ENCODE measurements at regions not wholly inside any gene's neighbourhood (a gene's known extent, or its start where the extent isn't known, plus 50 kb on each side); places are given as distances from the start of the nearest gene placed in this dataset.

GRCh38 chr13:106326751-106327150, 208.7 kb downstream of the EFNB2 start (continued):
- no peak for TF ChIP-seq MAX (IDR thresholded peaks at IDR 0.05)
- no peak for TF ChIP-seq CBX3 (IDR thresholded peaks at IDR 0.05; ENCODE audit: low read depth)
- TF ChIP-seq ELF1 (IDR thresholded peaks at IDR 0.05; ENCODE audit: borderline replicate concordance, low read depth), result no peak

GRCh38 chr13:106324444-106324843, 211.0 kb downstream of the EFNB2 start:
- H3K9ac ChIP-seq (ENCODE audit: low read length), result no peak overlapping the region
- no peaks in the 10 kb centered on the region for H3K9me2 ChIP-seq (ENCODE audit: insufficient read depth)
- no peaks in the 10 kb centered on the region for H3K36me3 ChIP-seq (ENCODE audit: control insufficient read depth in 1 of 2, insufficient read depth in 2 of 2, low read length in 2 of 2)
- peaks cover 0 to 6% of the 10 kb centered on the region in 2 experiments; a peak in 2 of 4 replicates for H3K9me3 ChIP-seq (ENCODE audit: control insufficient read depth in 1 of 2, insufficient read depth in 1 of 2, low read depth in 1 of 2, low read length in 2 of 2)
- intact Hi-C loops (cut with micrococcal nuclease), result no loop called here
- no peak overlapping the region for H3K27ac ChIP-seq (ENCODE audit: low read depth, low read length)
- H3K4me1 ChIP-seq (ENCODE audit: control insufficient read depth in 1 of 2, insufficient read depth in 2 of 2, low read length in 2 of 2), result peaks cover under 1 to 2% of the 10 kb centered on the region in 2 experiments; a peak in 3 of 4 replicates
- no peaks in the 10 kb centered on the region for H4K20me1 ChIP-seq (ENCODE audit: insufficient read depth)
- ATAC-seq (no peak), DNase-seq (ENCODE audit: low read depth, low spot score) (no peak)
- H2AFZ ChIP-seq (ENCODE audit: low read depth, low read length, poor library complexity, severe bottlenecking), result no peak overlapping the region
- TF ChIP-seq ZBTB33 (IDR thresholded peaks at IDR 0.05; ENCODE audit: extremely low read depth, insufficient replicate concordance, low read length) (no peak), ZFX (IDR thresholded peaks at IDR 0.05) (no peak), YY1 (IDR thresholded peaks at IDR 0.05; ENCODE audit: extremely low read depth, insufficient replicate concordance, low read depth, low read length) (no peak), RAD21 (IDR thresholded peaks at IDR 0.05; ENCODE audit: low read depth) (no peak), MAX (IDR thresholded peaks at IDR 0.05) (no peak), POLR2AphosphoS5 (IDR thresholded peaks at IDR 0.05; ENCODE audit: low read depth, low read length) (no peak), SRF (IDR thresholded peaks at IDR 0.05; ENCODE audit: low read depth) (no peak)
- TF ChIP-seq, protein P1, sequence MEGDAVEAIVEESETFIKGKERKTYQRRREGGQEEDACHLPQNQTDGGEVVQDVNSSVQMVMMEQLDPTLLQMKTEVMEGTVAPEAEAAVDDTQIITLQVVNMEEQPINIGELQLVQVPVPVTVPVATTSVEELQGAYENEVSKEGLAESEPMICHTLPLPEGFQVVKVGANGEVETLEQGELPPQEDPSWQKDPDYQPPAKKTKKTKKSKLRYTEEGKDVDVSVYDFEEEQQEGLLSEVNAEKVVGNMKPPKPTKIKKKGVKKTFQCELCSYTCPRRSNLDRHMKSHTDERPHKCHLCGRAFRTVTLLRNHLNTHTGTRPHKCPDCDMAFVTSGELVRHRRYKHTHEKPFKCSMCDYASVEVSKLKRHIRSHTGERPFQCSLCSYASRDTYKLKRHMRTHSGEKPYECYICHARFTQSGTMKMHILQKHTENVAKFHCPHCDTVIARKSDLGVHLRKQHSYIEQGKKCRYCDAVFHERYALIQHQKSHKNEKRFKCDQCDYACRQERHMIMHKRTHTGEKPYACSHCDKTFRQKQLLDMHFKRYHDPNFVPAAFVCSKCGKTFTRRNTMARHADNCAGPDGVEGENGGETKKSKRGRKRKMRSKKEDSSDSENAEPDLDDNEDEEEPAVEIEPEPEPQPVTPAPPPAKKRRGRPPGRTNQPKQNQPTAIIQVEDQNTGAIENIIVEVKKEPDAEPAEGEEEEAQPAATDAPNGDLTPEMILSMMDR (IDR thresholded peaks at IDR 0.05 in 2 of 3, conservative IDR thresholded peaks at IDR 0.05 in 1 of 3; ENCODE audit: borderline replicate concordance in 1 of 3, insufficient read depth in 1 of 3, low read depth in 2 of 3, low read length in 2 of 3), result no peak
- H3K79me2 ChIP-seq (ENCODE audit: insufficient read depth, low read length), result no peaks in the 10 kb centered on the region
- RAD21 ChIA-PET (ENCODE audit: low non-redundant PET in 1 of 2, low total read pairs in 2 of 2, uncharacterized antibody in 2 of 2, unreplicated experiment in 2 of 2), result no interaction called here
- BruUV-seq (replicated peaks), result no TSS peak
- H3K27me3 ChIP-seq (ENCODE audit: insufficient read depth, low read length), result no peaks in the 10 kb centered on the region
- POLR2A ChIA-PET, result no interaction called here
- no peak overlapping the region for H3K4me2 ChIP-seq (ENCODE audit: low read length)
- no peak overlapping the region for H3K4me3 ChIP-seq (replicated peaks in 1 of 2; ENCODE audit: low read depth in 1 of 2, low read length in 2 of 2)
- CTCF ChIA-PET, result no interaction called here

Measured in HCT116 (cell line).